C4-2B (cell line): ENCODE measurements at regions not wholly inside any gene's neighbourhood (a gene's known extent, or its start where the extent isn't known, plus 50 kb on each side); places are given as distances from the start of the nearest gene placed in this dataset.

Source experiments
- H3K27ac ChIP-seq: fragments of 450-650 bp; 2 replicates; pipeline ENCODE4 v1.5.1; 2017
- ZFX ChIP-seq: fragments of 450-650 bp; IDR thresholded peaks from 2 replicates; pipeline ENCODE4 v1.6.1; 2017
- TF ChIP-seq, protein P1 (sequence below): fragments of 450-650 bp; conservative IDR thresholded peaks from 2 replicates; pipeline ENCODE4 v1.5.1; 2017; ENCODE audit warnings: mild to moderate bottlenecking

DNA sequence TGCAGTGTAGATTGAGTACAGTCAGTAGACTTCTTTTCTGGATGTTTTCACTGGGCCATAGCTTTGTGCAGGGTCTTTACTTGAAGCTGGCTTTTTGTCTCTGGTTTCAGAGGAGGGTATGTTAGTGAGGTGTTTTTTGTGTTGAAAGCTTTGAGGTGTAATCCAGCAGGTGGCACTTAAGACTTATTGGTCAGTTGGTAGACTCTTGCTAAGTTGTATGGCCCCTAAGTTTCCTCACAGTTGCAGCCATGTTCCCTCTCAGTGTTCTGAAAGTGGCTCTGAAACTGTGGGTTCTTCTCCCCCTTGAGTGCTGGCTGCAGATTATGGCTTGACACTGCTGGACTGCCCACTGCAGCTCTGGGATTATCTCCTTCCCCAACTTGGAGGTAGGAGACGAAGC, 55.7 kb upstream of the SLC44A1 start:
- H3K27ac ChIP-seq: no peak overlapping the region
- TF ChIP-seq, protein P1, sequence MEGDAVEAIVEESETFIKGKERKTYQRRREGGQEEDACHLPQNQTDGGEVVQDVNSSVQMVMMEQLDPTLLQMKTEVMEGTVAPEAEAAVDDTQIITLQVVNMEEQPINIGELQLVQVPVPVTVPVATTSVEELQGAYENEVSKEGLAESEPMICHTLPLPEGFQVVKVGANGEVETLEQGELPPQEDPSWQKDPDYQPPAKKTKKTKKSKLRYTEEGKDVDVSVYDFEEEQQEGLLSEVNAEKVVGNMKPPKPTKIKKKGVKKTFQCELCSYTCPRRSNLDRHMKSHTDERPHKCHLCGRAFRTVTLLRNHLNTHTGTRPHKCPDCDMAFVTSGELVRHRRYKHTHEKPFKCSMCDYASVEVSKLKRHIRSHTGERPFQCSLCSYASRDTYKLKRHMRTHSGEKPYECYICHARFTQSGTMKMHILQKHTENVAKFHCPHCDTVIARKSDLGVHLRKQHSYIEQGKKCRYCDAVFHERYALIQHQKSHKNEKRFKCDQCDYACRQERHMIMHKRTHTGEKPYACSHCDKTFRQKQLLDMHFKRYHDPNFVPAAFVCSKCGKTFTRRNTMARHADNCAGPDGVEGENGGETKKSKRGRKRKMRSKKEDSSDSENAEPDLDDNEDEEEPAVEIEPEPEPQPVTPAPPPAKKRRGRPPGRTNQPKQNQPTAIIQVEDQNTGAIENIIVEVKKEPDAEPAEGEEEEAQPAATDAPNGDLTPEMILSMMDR: no peak
- no peak for TF ChIP-seq ZFX

DNA sequence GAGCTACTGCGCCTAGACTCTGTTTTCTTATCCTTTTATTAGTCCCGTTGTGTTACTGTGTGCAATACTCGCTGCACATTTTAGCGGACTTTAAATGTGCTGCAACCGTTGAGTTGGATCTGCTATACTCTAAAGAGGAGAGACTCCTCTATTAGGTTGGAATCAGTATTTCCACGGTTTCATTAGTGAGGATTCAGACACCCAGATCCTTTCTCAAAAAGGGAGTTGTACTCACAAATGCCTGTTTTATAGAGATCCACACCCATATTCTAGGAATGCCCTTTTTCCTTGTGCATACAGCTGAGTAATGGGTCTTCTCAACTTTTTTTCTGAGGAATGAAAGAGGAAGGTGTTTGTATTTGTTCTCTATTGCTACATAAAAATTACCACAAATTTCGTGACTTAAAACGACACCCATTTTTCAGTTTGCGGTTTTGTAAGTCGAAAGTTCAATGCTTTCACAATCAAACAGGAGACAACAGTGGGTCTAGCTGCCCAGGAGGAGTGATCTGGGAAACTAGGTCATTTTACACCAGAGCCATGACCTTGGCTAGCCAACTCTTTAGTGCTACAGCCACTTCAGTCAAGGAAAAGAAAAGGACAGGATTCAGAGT, 52.8 kb upstream of the SLC44A1 start:
- TF ChIP-seq, protein P1: no peak
- no peak for TF ChIP-seq ZFX

DNA sequence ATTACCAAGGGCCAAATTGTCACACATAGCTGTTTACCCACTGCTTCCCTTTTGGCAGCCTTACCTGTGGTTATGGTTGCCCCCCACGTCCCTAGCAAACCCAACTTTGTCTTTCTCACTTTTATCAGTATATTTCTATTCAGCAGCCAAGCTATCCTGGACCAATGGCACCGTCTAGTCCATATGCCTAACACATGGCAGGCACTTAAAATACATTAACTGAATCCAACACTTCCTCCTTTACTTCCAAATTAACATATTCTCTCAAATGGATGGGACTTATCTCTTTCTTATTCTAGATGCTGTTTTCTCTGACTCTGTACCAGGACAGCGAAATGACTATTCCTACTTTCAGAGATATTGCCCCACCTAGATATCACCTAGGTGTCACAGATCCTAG, 50.9 kb upstream of the SLC44A1 start:
- TF ChIP-seq, protein P1: no peak
- TF ChIP-seq ZFX: no peak
- no peak overlapping the region for H3K27ac ChIP-seq

More for the DNA sequence above, 52.8 kb upstream of the SLC44A1 start:
- H3K27ac ChIP-seq: no peak overlapping the region

DNA sequence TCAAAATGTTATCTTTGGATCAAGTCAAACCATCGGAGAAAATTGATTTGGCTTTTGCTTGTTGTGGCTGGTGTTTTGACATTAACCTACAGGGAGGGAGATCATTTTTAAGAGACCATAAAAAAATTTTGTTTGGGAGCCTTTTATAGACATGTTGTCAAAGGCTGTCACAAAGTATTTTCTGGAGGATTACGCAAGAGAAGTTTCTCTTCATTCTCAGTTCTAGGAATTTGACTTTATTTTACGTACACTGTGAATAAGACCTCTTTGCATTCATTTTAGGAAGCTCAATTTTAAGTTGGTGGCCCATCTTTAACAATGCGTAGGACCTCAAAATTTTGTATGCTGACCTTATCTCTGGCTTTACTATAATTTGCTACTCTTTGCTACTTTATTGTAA, 50.2 kb upstream of the SLC44A1 start:
- TF ChIP-seq, protein P1: no peak
- TF ChIP-seq ZFX: no peak
- H3K27ac ChIP-seq: no peak overlapping the region
